ENCODE measurements at regions not wholly inside any gene's neighbourhood (a gene's known extent, or its start where the extent isn't known, plus 50 kb on each side); places are given as distances from the start of the nearest gene placed in this dataset.
A peak's percentile ranks its signal among the peaks of the same experiment; 100 is the strongest.

- no peak for DNase-seq (ENCODE audit: low spot score)
These were observed 67.5 kb downstream of the TMX1 start for GRCh38 chr14:51307551-51307950.

DNA sequence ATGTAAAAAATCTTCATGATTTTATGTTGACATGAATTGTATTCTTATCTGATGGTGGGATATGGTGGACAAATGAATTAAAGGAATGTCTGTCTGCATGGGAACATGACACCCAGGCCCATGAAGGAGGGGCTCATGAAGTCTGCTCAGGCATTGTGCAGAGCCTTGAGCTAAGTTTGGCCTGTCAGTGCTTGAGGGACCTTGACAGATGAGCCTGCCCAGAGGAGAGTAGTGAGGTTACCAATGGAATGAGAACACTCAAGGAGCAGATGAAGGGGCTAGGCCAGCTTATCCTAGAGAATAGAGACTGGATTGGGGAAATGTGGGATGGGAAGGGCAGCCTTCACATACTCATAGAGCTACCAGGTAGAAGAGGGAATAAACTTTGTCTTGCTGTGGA lies 68.8 kb downstream of the TMX1 start:
- DNase-seq (ENCODE audit: low spot score), result no peak

DNA sequence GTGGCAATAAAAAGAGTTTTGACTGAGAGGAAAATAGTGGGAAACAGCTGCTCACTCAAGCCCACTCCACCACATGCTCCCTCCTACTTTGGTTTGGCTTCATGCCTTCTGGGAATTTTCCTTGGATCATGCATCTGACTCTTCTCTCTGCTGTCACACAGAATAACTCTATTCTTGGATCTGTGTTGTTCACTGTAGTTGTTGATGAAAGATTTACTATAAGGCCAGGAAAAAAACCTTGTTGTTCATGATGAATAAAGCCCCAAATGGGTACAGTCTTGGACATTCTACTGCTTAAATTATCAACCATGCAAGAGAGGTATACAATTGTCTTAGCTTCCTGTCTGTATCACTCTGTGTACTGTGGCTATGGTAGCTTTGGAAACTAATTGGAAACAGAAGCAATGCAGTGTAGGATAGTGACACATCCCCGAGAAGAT lies 70.5 kb downstream of the TMX1 start:
- no peak for DNase-seq (ENCODE audit: low spot score)

- no peak for DNase-seq (ENCODE audit: low spot score)
These were observed 74.4 kb downstream of the TMX1 start for GRCh38 chr14:51314321-51315015.

- DNase-seq (ENCODE audit: low spot score), result no peak
These were observed 77.3 kb downstream of the TMX1 start for GRCh38 chr14:51317373-51317772.

GRCh38 chr14:51318813-51319597 lies 79.0 kb downstream of the TMX1 start:
- no peak for DNase-seq (ENCODE audit: low spot score)

DNA sequence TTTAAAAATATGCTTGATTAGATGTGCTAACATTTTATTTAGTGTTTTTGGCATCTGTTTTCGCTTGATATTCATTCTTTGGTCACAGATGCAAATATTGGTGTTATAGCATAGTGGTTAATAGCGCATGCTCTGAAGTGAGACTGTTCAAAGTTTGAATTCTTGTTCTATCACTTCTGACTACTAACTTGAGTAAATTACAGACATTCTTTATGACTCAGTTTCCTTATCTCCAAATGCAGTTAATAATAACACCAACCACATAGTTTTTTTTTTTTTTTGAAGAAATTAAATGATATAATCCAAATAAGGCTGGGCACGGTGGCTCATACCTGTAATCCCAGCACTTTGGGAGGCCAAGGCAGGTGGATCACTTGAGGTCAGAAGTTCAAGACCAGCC lies 81.0 kb downstream of the TMX1 start:
- no peak for DNase-seq (ENCODE audit: low spot score)

GRCh38 chr14:51323492-51323891 lies 83.4 kb downstream of the TMX1 start:
- DNase-seq (ENCODE audit: low spot score), result no peak

DNA sequence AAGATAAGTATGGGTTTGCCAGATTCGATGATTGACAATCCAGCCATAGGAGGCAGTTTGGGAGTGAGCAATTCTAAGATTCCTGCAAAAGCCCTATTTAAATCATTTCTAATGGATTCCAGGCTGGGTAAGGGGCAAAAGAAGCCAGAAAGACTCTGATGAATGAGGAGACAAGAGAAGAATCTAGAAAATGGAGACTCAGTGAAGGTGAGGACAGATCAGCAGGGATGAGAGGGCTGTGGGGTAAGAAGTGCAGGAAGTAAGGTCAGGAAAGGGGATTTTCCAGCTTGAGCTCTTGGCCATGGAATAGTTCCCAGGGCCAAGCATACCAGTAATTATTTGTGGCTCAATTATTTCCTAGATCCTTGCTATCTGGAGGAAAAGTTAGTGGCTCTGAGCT lies 87.3 kb downstream of the TMX1 start:
- no peak for DNase-seq (ENCODE audit: low spot score)

DNA sequence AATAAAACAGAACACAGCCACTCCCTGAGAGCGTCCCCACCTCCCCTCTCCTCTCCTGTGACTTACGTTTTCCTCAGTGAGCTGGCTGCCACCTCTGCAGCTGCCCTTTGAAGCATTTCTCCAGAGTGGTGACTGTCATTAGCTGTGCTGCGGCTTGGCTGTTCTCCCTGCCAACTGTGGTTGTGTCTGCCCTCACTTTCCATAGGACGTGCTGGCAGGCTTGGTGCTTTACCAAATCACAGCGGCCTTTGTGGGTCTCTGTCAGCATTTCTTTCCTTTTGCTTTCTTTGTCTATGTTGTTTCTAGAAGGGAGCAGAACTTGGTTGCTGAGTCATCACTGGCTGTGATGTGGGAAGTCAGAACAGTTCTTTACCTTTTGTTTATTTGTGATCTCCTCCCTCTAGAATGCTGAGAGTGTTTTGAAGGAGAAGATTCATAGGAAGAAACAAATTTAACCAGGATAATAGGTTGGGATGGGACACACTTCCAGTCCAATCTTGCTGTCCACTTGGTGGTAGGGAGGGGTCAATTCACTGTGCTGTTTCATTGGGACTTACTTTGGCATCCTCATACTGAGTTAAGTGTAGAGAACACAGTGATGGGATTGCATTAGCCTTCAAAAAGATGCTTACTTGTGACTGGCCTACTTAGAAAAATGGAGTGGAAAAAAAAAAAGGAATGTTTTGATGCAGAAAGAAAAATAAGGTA lies 88.2 kb downstream of the TMX1 start:
- peak; percentile 62 for DNase-seq (ENCODE audit: low spot score)

DNA sequence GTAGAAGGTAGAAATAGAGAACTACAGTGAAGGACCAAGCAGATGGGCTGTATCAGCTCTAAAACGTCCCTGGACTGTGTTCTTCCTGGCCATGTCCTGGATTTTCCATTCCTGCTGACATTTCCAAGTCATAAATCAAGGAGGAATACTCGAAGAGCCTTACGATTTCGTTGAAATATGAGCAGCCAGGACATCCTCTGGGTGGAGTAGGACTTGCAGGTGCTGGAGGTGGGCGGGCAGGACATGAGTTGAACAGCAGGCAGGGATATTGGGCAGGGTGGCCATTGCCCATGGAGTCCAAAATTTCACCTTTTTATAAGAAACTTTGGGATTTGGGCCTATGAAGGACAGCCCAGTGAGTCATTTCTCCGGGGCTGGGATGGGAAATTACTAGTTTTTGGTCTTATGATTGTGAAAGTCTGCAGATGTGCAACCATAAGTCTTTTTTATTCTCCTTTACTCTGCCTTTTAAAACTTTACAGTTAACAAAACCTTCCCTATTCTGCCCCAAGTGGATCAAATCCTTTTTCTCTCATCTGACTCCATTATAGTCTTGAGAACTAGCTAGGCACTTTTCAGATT lies 88.8 kb downstream of the TMX1 start:
- no peak for DNase-seq (ENCODE audit: low spot score)

DNA sequence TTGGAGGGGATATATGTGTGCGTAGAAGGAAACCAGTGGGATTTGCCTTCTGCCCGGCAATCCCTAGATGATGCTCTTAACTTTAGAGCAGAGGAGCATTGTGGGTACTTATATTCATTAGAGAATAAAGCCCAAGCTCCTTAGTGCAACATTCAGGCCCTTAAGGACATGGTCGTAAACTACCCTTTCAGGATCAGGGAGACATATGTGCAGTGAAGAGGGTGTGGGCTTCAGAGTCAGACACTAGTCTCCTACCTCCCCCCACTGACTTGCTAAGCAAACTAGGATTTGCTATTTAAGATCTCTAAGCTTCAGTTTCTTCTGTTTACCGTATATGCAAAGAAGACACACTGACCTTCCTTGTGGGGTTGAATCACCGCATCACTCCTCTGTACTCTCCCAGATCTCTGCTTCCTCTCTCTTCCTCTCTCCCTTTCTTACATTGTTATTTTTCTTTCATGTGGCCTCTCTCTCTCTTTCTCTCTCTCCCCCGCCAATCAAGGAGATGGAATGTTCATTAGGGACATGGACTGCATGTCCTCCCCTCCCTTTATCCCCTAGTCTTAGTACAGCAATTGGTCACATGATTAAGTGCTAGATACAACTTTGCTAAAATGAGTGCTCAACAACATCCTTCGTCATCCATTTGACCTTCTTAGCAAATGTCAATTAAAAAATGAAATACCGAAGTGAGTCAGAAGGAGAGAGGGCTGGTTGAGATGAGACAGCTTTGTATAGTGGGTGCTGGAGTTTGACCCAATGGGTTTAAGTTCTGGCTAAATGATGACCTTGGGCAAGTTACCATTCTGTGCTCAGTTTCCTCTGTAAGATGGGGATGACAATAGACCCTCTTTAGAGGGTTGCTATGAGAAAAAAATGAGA lies 91.7 kb downstream of the TMX1 start:
- DNase-seq (ENCODE audit: low spot score), result no peak

DNA sequence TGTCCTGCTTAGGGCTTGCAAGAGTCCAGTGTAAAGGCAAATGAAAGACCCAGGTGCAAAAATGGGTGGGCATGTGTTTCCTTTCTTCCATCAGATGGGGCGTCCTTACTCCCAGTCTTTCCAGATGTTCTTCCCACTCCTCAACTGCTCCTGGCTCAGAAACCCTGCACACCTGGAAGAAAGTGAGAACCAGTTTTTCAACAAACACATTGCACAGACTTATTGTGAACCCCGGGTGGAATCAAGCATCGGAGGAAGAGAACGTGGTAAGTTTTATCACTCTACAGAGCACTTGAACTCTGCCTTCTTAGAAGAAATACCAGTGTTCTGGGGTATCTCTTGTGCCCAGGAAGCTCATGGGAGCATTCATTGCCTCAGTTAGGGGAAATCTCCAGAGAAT lies 93.3 kb downstream of the TMX1 start:
- DNase-seq (ENCODE audit: low spot score), result no peak

GRCh38 chr14:51333901-51334521 lies 94.0 kb downstream of the TMX1 start:
- no peak for DNase-seq (ENCODE audit: low spot score)

- DNase-seq (ENCODE audit: low spot score), result no peak
These were observed 94.5 kb downstream of the TMX1 start for GRCh38 chr14:51334566-51334965.

DNA sequence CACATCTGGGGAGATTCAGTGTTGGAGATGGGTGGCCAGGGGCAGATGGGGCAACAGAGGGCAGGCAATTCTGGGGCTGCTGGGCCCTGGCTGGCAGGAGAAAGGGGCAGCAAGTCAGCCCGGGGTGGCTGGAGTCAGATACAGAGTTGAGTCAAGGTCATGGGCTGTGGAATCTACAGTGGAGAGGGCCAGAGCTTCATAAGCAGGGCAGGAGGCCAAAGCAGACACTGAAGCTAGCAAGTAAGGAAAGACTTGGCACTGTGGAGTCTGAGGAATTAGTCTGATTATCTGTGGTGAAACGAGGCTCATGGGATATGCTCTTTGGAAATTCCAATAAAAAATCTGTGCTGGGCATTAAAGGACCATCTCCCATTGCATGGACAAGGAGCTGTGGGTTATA lies 95.5 kb downstream of the TMX1 start:
- no peak for DNase-seq (ENCODE audit: low spot score)

DNA sequence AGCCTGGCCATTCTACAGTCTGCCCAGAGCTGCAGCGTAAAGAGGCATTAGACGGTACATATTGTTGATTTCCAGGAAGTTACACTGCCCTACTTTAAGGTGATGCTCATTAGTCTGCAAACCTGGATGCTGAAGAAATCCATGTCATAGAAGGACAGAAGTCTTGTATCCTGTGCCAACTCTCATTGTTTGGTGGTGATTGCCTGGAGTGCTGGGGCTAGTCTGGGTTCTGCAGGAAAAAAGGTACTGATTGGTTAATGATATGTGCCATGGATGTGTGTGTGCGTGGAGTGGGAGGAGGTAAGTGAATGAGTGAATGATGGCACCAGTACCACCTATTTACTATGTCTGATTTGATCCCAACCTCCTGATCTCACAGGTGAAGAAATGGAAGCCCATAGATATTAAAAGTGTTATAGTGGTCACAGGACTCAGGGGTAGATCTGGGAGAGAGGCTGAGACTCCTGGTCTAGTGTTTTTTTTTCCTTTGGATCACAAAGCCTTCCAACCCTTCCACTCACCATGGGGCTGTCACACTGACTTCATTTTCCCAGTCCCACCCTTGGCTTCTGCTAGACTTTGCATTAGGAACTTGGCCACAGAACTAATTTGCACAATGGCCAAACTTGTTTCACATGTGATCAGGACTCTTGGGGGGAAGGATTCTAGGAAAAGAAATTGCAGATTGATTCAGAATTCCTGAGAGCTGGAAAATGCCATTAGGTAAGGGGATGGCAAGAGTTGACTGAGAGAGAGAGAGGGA lies 96.1 kb downstream of the TMX1 start:
- DNase-seq (ENCODE audit: low spot score), result no peak

GRCh38 chr14:51336734-51337133 lies 96.7 kb downstream of the TMX1 start:
- DNase-seq (ENCODE audit: low spot score), result no peak

DNA sequence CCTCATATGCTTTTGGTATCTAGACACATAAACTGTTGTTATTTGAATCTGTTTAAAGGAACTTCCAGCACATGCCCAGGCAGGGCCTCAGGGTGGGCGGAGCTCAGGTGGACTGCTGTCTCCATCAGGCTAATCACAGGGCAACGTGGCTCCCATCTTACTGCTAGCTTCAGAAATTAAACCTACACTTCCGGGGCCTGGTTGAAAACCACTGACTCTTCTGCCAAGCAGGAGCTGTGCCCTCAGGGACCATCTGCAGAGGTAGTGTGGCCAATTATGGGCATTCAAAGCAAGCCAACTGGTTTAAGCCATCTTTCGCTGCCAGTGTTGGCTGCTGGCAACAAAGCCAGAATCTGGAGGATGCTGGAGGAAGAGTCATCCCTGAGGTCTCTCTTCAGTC lies 97.5 kb downstream of the TMX1 start:
- no peak for DNase-seq (ENCODE audit: low spot score)

- DNase-seq (ENCODE audit: low spot score), result no peak
These were observed 101.3 kb downstream of the TMX1 start for GRCh38 chr14:51341338-51341737.
